ENCODE measurements at regions not wholly inside any gene's neighbourhood (a gene's known extent, or its start where the extent isn't known, plus 50 kb on each side); places are given as distances from the start of the nearest gene placed in this dataset.

DNA sequence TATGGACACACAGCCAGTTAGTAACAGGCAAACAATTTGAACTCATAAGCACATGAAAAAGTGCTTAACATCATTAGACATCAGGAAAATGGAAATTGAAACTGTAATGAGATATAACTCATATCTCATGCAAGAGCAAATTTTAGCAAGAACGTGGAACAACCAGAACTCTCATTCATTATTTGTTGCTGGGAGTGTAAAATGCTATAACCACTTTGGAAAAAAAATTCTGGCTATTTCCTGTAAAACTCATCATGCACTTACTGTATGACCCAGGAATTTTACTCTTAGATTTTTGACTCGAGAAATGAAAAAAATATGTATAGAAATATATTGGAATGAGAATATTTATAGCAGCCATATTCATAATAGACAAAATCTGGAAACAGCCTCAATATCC, 205.7 kb upstream of the PUM3 start:
- DNase-seq (ENCODE audit: low spot score) = no peak

- no peak for DNase-seq (ENCODE audit: low spot score)
Observed at GRCh38 chr9:3047912-3048311, 204.0 kb upstream of the PUM3 start.

GRCh38 chr9:3045153-3045552, 201.3 kb upstream of the PUM3 start:
- no peak for DNase-seq (ENCODE audit: low spot score)

- DNase-seq (ENCODE audit: low spot score) = no peak
Observed at GRCh38 chr9:3043369-3043768, 199.5 kb upstream of the PUM3 start.

DNA sequence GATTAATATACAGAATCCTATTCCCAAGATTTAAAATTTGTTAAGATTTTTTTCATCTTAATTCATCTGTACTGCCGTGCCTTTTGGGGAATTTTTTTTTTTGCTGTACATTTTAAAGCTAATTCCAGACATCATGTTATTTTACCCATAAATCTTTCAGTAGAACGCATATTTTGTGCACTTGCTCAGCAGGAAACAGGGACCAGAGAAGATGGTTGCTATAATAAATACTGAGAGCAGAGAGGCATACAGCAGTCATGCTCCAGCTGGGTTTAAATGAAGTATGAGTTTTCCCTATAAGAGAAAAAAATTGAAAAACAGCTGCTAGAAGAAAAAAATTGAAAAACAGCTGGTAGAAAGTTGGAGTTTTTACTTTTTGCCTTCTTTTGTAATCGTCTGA, 196.9 kb upstream of the PUM3 start:
- no peak for DNase-seq (ENCODE audit: low spot score)

DNA sequence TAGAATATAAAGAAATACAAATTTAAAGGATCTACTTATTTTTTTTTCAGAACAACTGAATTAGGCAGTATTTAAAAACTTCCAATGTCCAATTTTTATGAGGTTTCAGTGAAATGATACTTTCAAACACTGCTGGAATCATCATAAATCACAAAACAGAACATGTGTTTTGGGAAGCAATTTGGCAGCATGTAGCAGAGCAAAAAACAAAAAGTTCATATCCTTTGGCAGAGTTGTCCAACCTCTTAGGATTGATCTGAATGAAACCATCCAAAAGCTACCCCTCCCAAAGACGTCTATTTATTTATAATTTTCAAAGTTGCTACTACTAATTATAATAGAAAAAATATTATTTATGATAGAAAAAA, 192.4 kb upstream of the PUM3 start:
- no peak for DNase-seq (ENCODE audit: low spot score)

GRCh38 chr9:3035579-3036332, 191.9 kb upstream of the PUM3 start:
- DNase-seq (ENCODE audit: low spot score) = no peak

- no peak for DNase-seq (ENCODE audit: low spot score)
Observed at GRCh38 chr9:3032898-3033297, 189.0 kb upstream of the PUM3 start.

GRCh38 chr9:3028535-3028934, 184.6 kb upstream of the PUM3 start:
- DNase-seq (ENCODE audit: low spot score) = peak; percentile 29

- no peak for DNase-seq (ENCODE audit: low spot score)
Observed at GRCh38 chr9:3027210-3027609, 183.3 kb upstream of the PUM3 start.

DNA sequence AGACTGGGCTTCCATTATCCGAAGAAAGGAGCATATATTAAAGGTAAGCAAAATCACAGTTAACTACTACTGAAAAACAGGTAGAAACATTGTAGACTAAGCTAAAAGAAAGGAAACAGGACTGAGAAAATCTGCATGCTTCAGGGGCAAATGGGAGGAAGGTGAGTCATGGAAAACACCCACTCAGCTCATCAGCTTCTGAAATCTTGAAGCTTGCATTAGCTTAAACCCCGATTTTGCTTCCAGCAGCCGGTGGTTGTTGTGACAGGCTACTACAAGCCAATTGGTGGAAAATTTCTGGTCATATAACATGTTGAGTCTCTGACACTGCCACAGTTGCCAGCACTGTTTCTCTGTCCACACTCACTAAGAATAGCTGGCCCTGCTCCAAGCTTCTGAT, 179.6 kb upstream of the PUM3 start:
- no peak for DNase-seq (ENCODE audit: low spot score)

- no peak for DNase-seq (ENCODE audit: low spot score)
Observed at GRCh38 chr9:3018691-3019230, 174.9 kb upstream of the PUM3 start.

DNA sequence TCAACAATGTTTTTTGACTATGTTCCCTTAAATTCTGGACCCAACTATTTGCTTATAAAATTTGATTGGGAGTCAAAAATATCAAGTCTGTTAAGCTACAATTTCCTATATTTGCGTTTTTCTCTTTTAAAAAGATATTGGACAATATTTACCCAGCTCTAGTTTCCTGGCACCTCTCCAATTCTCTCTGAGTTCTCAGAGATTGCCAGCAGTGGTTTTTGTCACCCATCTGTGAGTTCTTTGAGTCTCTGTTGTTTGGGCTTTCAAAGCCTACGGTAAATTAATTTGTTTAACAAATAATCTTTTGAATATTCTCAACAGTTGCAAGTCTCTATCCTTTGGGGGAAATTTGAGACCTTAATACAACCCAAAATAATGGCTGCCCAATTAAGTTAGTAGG, 174.2 kb upstream of the PUM3 start:
- no peak for DNase-seq (ENCODE audit: low spot score)

DNA sequence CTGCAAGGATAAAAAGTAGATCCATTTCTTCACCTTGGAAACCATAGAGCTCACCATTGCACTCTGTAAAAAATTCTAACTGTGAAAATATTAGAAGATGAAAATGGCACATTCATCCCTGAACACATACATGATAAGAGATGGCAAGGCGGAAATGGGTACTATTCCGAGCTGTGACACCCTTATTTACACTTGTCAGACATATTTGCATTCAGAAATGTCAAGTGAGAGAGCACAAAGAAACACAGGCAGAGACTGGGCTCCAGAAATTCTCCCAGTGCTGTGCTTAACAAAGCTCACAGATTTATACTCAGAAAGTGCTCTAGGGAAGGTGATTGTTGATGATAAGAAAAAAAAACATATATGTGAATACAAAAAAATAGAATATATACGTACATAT, 170.3 kb upstream of the PUM3 start:
- no peak for DNase-seq (ENCODE audit: low spot score)

- no peak for DNase-seq (ENCODE audit: low spot score)
Observed at GRCh38 chr9:3012842-3013241, 168.9 kb upstream of the PUM3 start.

DNA sequence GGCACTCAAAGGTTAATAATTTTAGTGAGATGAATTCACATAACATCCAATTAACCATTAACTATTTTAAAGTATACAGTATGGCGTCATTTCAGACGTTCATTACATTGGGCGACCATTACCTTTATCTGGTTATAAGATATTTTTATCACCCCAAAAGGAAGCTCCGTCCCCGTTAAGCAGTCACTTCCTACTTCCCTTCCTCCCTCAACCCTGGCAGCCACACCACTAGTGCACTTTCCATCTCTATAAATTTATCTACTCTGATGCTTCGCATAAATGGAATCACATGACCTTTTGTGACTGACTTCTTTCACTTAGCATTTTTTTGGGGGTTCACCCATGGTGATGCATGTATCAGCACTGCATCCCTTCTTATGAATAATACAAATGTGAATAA, 168.3 kb upstream of the PUM3 start:
- DNase-seq (ENCODE audit: low spot score) = no peak

DNA sequence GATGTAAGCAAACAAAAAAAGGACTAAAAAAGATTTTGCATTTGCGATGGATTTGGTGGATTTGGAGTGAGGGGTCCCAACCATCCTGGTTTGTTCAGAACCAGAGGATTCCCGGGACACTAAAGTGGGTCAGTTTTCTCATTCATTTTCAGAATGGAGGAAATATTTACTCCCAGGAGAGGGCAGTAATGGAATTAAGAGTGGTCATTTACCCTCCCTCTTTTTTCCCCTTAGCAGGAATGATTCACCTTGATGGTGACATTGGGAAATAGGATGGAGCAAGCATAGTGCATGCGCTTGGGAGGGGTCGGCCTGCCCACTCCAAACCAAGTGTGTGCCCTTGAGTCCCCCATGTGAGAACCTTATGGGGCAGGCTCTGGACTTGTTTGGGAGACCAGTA, 164.2 kb upstream of the PUM3 start:
- DNase-seq (ENCODE audit: low spot score) = peak; percentile 31

DNA sequence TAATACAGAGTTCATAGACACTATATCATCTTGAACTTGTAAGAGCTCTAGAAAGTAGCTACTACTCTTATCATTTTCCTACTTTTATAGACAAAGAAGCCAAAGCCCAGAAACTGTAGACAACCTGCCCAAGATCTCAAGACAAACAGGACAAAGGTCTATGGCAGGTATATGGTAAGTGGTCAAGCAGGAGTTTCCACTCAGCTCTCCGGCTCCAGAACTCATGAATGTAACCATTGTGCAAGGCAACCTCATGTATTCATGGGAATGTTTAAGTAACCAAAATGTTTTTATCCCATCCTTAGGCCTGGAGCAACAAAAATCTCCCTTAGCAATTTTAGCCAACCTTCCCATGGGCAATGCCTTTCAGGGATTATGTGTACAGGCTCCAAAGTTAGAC, 163.4 kb upstream of the PUM3 start:
- DNase-seq (ENCODE audit: low spot score) = no peak

DNA sequence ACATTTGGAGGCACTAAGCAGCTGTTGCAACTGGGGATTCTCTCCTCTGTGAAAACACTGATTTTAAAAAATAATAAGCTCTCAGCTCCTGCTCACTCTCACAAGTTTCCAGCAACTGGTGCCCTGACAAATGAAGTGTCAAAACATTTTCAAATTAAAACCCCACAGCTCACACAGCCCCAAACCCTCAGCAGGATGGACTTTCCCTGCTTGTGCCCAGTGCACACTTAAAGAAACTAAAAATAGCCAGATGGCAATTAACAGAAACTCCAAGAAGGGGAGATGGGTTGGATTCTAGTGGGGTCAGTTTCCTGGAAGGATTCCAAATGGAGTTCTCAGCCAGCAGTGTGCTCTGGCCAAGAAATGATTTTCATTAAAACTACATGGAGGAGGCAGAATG, 163.0 kb upstream of the PUM3 start:
- no peak for DNase-seq (ENCODE audit: low spot score)

- DNase-seq (ENCODE audit: low spot score) = no peak
Observed at GRCh38 chr9:3004572-3004971, 160.7 kb upstream of the PUM3 start.

DNA sequence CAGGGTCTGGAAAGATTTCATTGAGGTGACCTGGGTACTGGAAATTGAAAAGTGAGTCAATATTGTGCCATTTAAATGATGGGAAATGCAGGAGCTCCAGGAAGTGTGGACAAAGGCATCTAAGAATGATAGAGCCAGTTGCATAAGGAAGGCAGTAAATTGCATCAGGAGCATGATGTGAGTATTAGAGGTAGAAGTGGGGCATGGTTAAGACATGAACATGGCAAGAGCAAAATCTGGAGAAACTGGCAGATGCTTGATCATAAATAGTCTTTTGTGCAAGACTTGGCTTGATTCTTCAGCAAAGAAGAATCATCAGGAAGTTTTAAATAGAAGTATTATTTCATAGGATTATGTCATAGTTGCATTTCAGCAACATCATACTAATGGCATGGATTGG, 157.4 kb upstream of the PUM3 start:
- no peak for DNase-seq (ENCODE audit: low spot score)

- no peak for DNase-seq (ENCODE audit: low spot score)
Observed at GRCh38 chr9:2992427-2992826, 148.5 kb upstream of the PUM3 start.

GRCh38 chr9:2991292-2991691, 147.4 kb upstream of the PUM3 start:
- no peak for DNase-seq (ENCODE audit: low spot score)

GRCh38 chr9:2987679-2988078, 143.8 kb upstream of the PUM3 start:
- no peak for DNase-seq (ENCODE audit: low spot score)
